Adrenal gland (tissue), 5 donors: ENCODE measurements at regions not wholly inside any gene's neighbourhood (a gene's known extent, or its start where the extent isn't known, plus 50 kb on each side); places are given as distances from the start of the nearest gene placed in this dataset.

Experiments
- POLR2A ChIP-seq, 2 donors: fragments of 450-650 bp; IDR thresholded peaks; one replicate each; pipeline ENCODE4 v1.6.1; 2017; ENCODE audit warnings: antibody characterized with exemption in 2 of 2, mild to moderate bottlenecking in 2 of 2, moderate library complexity in 1 of 2
- TF ChIP-seq, protein P1 (sequence below), 6 experiments: fragments of 450-650 bp in 4 of 6; fragments of 200-600 bp in 2 of 6; sonication (generic) in 1 of 6; IDR thresholded peaks; 1 replicate in 5 of 6; 2 replicates in 1 of 6; pipeline versions ENCODE4 v1.5.1 to v1.8.0; 2016 to 2021; ENCODE audit warnings: antibody characterized with exemption in 6 of 6, mild to moderate bottlenecking in 2 of 6, moderate library complexity in 1 of 6
- donor health status: DM: no; HTN: no; CAD: no.

DNA sequence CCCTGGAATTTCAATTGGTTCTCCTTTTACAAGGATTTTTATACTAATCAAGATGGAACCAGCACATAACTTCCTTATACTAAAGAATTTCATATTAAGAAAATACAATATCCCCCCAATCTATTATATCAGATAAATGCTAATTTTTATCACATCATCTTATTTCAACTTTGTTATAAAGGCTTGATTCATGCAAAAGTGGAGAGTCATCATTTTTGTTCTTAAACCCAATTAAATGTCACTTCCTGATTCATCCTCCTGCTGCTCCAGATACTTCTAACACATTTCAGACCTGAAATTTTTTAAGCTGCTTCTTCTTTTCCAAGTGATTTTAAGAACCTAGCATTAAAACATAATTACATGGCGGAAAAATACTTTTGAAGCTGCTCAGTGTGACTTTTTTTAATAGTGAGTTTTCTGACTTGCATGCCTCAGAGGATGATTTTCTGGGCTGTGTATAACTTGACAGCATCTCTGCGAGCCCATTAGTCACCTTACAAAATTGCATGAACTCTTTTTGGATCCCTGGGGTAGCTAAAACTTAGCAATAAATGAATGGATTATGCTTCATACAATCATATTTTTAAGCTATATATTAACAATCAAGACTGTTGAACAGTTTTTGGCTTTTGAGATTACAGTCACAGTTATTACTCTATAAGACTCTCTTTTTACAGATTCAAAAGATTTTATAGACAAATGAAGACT, 134.1 kb downstream of the ELOVL4 start:
- TF ChIP-seq POLR2A (IDR thresholded peaks at IDR 0.05): no peak
- TF ChIP-seq, protein P1, sequence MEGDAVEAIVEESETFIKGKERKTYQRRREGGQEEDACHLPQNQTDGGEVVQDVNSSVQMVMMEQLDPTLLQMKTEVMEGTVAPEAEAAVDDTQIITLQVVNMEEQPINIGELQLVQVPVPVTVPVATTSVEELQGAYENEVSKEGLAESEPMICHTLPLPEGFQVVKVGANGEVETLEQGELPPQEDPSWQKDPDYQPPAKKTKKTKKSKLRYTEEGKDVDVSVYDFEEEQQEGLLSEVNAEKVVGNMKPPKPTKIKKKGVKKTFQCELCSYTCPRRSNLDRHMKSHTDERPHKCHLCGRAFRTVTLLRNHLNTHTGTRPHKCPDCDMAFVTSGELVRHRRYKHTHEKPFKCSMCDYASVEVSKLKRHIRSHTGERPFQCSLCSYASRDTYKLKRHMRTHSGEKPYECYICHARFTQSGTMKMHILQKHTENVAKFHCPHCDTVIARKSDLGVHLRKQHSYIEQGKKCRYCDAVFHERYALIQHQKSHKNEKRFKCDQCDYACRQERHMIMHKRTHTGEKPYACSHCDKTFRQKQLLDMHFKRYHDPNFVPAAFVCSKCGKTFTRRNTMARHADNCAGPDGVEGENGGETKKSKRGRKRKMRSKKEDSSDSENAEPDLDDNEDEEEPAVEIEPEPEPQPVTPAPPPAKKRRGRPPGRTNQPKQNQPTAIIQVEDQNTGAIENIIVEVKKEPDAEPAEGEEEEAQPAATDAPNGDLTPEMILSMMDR (IDR thresholded peaks at IDR 0.05): no peak
